ENCODE measurements at regions not wholly inside any gene's neighbourhood (a gene's known extent, or its start where the extent isn't known, plus 50 kb on each side); places are given as distances from the start of the nearest gene placed in this dataset.

GRCh38 chr1:31502926-31503511, 73.3 kb upstream of the TINAGL1 start:
- Histone ChIP-seq H3K9ac (ENCODE audit: low read length) (no peak overlapping the region), H3K4me2 (ENCODE audit: low read depth, low read length) (no peak overlapping the region)

GRCh38 chr1:31503570-31503969, 72.7 kb upstream of the TINAGL1 start:
- no peak overlapping the region for H3K4me2 ChIP-seq (ENCODE audit: low read depth, low read length)
- no peaks in the 10 kb centered on the region for H3K79me2 ChIP-seq (ENCODE audit: low read length)
- TF ChIP-seq EZH2 (optimal IDR thresholded peaks at IDR 0.05; ENCODE audit: low read depth, low read length) (no peak), CTCF (IDR thresholded peaks at IDR 0.05; ENCODE audit: low read length) (no peak), EZH2phosphoT487 (IDR thresholded peaks at IDR 0.05; ENCODE audit: low read length) (no peak)
- H2AFZ ChIP-seq (ENCODE audit: low read length), result no peak overlapping the region
- H3K27ac ChIP-seq (ENCODE audit: low read length), result no peak overlapping the region
- H3K27me3 ChIP-seq (replicated peaks; ENCODE audit: insufficient read depth, low read length), result no peaks in the 10 kb centered on the region
- no peak overlapping the region for H3K9ac ChIP-seq (ENCODE audit: low read length)
- DNase-seq, result no peak
- H4K20me1 ChIP-seq (ENCODE audit: insufficient read depth, low read length), result no peaks in the 10 kb centered on the region
- no peak overlapping the region for H3K4me3 ChIP-seq (ENCODE audit: low read length)
- H3K9me3 ChIP-seq (replicated peaks; ENCODE audit: insufficient read depth, low read length), result no peaks in the 10 kb centered on the region
- peaks cover 21% of the 10 kb centered on the region for H3K4me1 ChIP-seq (ENCODE audit: low read length)
- no peaks in the 10 kb centered on the region for H3K36me3 ChIP-seq (replicated peaks; ENCODE audit: insufficient read depth, low read length)
- H3F3A ChIP-seq (ENCODE audit: insufficient read depth, low read length), result no peaks in the 10 kb centered on the region
- H3K9me2 ChIP-seq (replicated peaks; ENCODE audit: insufficient read depth, low read length), result no peaks in the 10 kb centered on the region

More at GRCh38 chr1:31502926-31503511, 73.3 kb upstream of the TINAGL1 start:
- no peaks in the 10 kb centered on the region for H3K27me3 ChIP-seq (replicated peaks; ENCODE audit: insufficient read depth, low read length)
- no peaks in the 10 kb centered on the region for H3K9me2 ChIP-seq (replicated peaks; ENCODE audit: insufficient read depth, low read length)
- H3K9me3 ChIP-seq (replicated peaks; ENCODE audit: insufficient read depth, low read length), result no peaks in the 10 kb centered on the region
- DNase-seq, result no peak
- TF ChIP-seq EZH2phosphoT487 (IDR thresholded peaks at IDR 0.05; ENCODE audit: low read length) (no peak), EZH2 (optimal IDR thresholded peaks at IDR 0.05; ENCODE audit: low read depth, low read length) (no peak), CTCF (IDR thresholded peaks at IDR 0.05; ENCODE audit: low read length) (no peak)
- no peaks in the 10 kb centered on the region for H3K36me3 ChIP-seq (replicated peaks; ENCODE audit: insufficient read depth, low read length)
- H3K27ac ChIP-seq (ENCODE audit: low read length), result no peak overlapping the region
- H2AFZ ChIP-seq (ENCODE audit: low read length), result no peak overlapping the region
- no peak overlapping the region for H3K4me3 ChIP-seq (ENCODE audit: low read length)
- no peaks in the 10 kb centered on the region for H3F3A ChIP-seq (ENCODE audit: insufficient read depth, low read length)
- no peaks in the 10 kb centered on the region for H3K79me2 ChIP-seq (ENCODE audit: low read length)
- H3K4me1 ChIP-seq (ENCODE audit: low read length), result peaks cover 21% of the 10 kb centered on the region
- no peaks in the 10 kb centered on the region for H4K20me1 ChIP-seq (ENCODE audit: insufficient read depth, low read length)

GRCh38 chr1:31504001-31504400, 72.3 kb upstream of the TINAGL1 start:
- H3K9me2 ChIP-seq (replicated peaks; ENCODE audit: insufficient read depth, low read length), result no peaks in the 10 kb centered on the region
- H3K9me3 ChIP-seq (replicated peaks; ENCODE audit: insufficient read depth, low read length), result no peaks in the 10 kb centered on the region
- H3K36me3 ChIP-seq (replicated peaks; ENCODE audit: insufficient read depth, low read length), result no peaks in the 10 kb centered on the region
- no peak overlapping the region for H2AFZ ChIP-seq (ENCODE audit: low read length)
- no peak overlapping the region for H3K4me3 ChIP-seq (ENCODE audit: low read length)
- no peak for DNase-seq
- no peak overlapping the region for H3K9ac ChIP-seq (ENCODE audit: low read length)
- no peaks in the 10 kb centered on the region for H4K20me1 ChIP-seq (ENCODE audit: insufficient read depth, low read length)
- H3K79me2 ChIP-seq (ENCODE audit: low read length), result no peaks in the 10 kb centered on the region
- H3F3A ChIP-seq (ENCODE audit: insufficient read depth, low read length), result no peaks in the 10 kb centered on the region
- no peak overlapping the region for H3K27ac ChIP-seq (ENCODE audit: low read length)
- peaks cover 24% of the 10 kb centered on the region for H3K4me1 ChIP-seq (ENCODE audit: low read length)
- H3K27me3 ChIP-seq (replicated peaks; ENCODE audit: insufficient read depth, low read length), result no peaks in the 10 kb centered on the region
- H3K4me2 ChIP-seq (ENCODE audit: low read depth, low read length), result no peak overlapping the region
- TF ChIP-seq CTCF (IDR thresholded peaks at IDR 0.05; ENCODE audit: low read length) (no peak), EZH2phosphoT487 (IDR thresholded peaks at IDR 0.05; ENCODE audit: low read length) (no peak), EZH2 (optimal IDR thresholded peaks at IDR 0.05; ENCODE audit: low read depth, low read length) (no peak)
